ENCODE measurements at regions not wholly inside any gene's neighbourhood (a gene's known extent, or its start where the extent isn't known, plus 50 kb on each side); places are given as distances from the start of the nearest gene placed in this dataset.

DNA sequence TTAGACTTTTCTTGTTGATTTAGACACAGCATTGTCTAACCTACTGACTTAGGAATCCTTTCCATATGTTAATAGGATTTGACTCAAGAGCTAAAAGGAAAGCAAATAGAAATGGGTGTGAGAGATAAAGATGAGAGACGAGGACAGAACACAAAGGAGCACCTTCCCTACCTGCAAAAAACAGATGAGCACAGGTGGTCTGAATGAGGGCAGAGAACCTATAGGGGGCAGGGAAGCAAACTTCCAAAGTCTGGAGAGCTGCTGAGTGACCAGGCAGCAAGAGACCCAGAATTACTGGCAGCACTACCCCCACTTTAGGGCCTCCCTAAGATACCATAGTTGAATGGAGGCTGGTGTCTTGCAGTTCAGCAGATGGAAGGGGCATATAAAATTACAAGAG lies 98.1 kb upstream of the CTNNB1 start:
- 96% methylated on average over 1 of the region's 1 CpG for WGBS
- Histone ChIP-seq H3K4me1 (peaks cover 0 to 9% (median 0%) of the 10 kb centered on the region in 4 donors), H3K27me3 (no peaks in the 10 kb centered on the region), H3K9me3 (no peaks in the 10 kb centered on the region), H3K36me3 (no peaks in the 10 kb centered on the region), H3K27ac (replicated peaks in 1 of 4) (no peak overlapping the region), H3K4me3 (no peak overlapping the region)
- TF ChIP-seq POLR2A (IDR thresholded peaks at IDR 0.05; ENCODE audit: low read depth) (no peak), EP300 (IDR thresholded peaks at IDR 0.05) (no peak), POLR2AphosphoS5 (IDR thresholded peaks at IDR 0.05) (no peak), CTCF (IDR thresholded peaks at IDR 0.05) (no peak)
- no peak for DNase-seq (ENCODE audit: extremely low spot score)
- intact Hi-C loops (cut with DNase I) = no loop called here

GRCh38 chr3:41102053-41102556 lies 97.2 kb upstream of the CTNNB1 start:
- Histone ChIP-seq H3K9me3 (no peaks in the 10 kb centered on the region), H3K36me3 (no peaks in the 10 kb centered on the region), H3K27ac (replicated peaks in 1 of 4) (no peak overlapping the region), H3K4me3 (no peak overlapping the region), H3K4me1 (peaks cover 0 to 9% (median 0%) of the 10 kb centered on the region in 4 donors), H3K27me3 (no peaks in the 10 kb centered on the region)
- TF ChIP-seq EP300 (IDR thresholded peaks at IDR 0.05) = no peak
- TF ChIP-seq POLR2A (IDR thresholded peaks at IDR 0.05; ENCODE audit: low read depth) = no peak
- no peak for TF ChIP-seq POLR2AphosphoS5 (IDR thresholded peaks at IDR 0.05)
- WGBS = 93% methylated on average over 5 of the region's 5 CpGs
- intact Hi-C loops (cut with DNase I) = no loop called here
- DNase-seq (ENCODE audit: extremely low spot score) = no peak

DNA sequence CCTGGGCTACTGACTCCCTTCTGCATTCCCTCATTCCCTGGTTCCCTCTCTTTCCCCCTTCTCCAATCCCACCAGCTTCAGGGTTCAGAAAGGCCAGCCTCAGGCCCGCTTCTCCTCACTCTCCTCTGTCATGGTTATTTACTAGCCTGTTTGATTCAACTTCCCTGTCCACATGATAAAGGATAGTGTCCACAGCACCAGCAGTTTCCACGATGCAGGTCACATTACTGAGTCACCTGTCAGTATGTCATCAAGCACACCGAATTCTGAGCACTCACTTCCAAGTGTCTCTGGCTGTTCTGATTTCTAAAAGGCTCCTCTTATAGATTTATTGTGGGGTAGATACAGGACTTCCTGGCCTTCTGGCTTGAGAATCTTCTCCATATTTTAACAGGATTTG lies 96.6 kb upstream of the CTNNB1 start:
- no peaks in the 10 kb centered on the region for H3K27me3 ChIP-seq
- TF ChIP-seq POLR2A (IDR thresholded peaks at IDR 0.05; ENCODE audit: low read depth) (no peak), CTCF (IDR thresholded peaks at IDR 0.05) (no peak), EP300 (IDR thresholded peaks at IDR 0.05) (no peak)
- H3K27ac ChIP-seq (replicated peaks in 1 of 4) = no peak overlapping the region
- WGBS = 87% methylated on average over 3 of the region's 3 CpGs
- intact Hi-C loops (cut with DNase I) = no loop called here
- no peaks in the 10 kb centered on the region for H3K36me3 ChIP-seq
- peaks cover 0 to 9% (median 0%) of the 10 kb centered on the region in 4 donors for H3K4me1 ChIP-seq
- no peak overlapping the region for H3K4me3 ChIP-seq
- no peaks in the 10 kb centered on the region for H3K9me3 ChIP-seq
- no peak for DNase-seq (ENCODE audit: extremely low spot score)

DNA sequence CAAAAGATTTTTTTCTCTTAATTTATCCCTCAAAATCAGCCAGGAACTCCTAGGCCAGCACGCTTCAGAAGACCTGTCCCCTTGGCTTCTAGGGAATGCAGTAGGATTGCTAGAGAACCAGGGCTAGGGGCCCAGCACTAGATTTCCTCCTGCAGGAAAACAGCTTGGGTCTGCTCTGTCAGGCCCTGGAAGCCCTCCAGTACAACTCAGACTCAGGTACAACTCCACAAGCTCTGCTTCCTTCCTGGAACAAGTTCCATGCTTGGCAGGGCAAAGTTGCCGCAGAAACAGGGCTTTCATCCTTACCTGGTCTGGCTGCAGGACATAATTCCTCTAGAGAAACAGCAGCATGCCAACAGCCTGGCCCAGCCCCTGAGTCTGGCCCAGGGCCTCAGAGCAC lies 96.1 kb upstream of the CTNNB1 start:
- DNase-seq (ENCODE audit: extremely low spot score) = no peak
- intact Hi-C loops (cut with DNase I) = no loop called here
- no peak for TF ChIP-seq EP300 (IDR thresholded peaks at IDR 0.05)
- no peak for TF ChIP-seq CTCF (IDR thresholded peaks at IDR 0.05)
- TF ChIP-seq POLR2A (IDR thresholded peaks at IDR 0.05; ENCODE audit: low read depth) = no peak
- TF ChIP-seq POLR2AphosphoS5 (IDR thresholded peaks at IDR 0.05) = no peak
- Histone ChIP-seq H3K27ac (replicated peaks in 1 of 4) (no peak overlapping the region), H3K4me3 (no peak overlapping the region), H3K36me3 (no peaks in the 10 kb centered on the region), H3K9me3 (no peaks in the 10 kb centered on the region), H3K4me1 (peaks cover 0 to 9% (median 0%) of the 10 kb centered on the region in 4 donors), H3K27me3 (no peaks in the 10 kb centered on the region)
- WGBS = 92% methylated on average over 1 of the region's 2 CpGs

GRCh38 chr3:41104147-41104546 lies 95.2 kb upstream of the CTNNB1 start:
- H3K27ac ChIP-seq (replicated peaks in 1 of 4) = no peak overlapping the region
- intact Hi-C loops (cut with DNase I) = no loop called here
- 80% methylated on average over 3 of the region's 3 CpGs for WGBS
- H3K36me3 ChIP-seq = no peaks in the 10 kb centered on the region
- TF ChIP-seq EP300 (IDR thresholded peaks at IDR 0.05) = no peak
- TF ChIP-seq POLR2A (IDR thresholded peaks at IDR 0.05; ENCODE audit: low read depth) = no peak
- TF ChIP-seq POLR2AphosphoS5 (IDR thresholded peaks at IDR 0.05) = no peak
- no peak for TF ChIP-seq CTCF (IDR thresholded peaks at IDR 0.05)
- no peaks in the 10 kb centered on the region for H3K27me3 ChIP-seq
- H3K4me3 ChIP-seq = no peak overlapping the region
- no peaks in the 10 kb centered on the region for H3K9me3 ChIP-seq
- DNase-seq (ENCODE audit: extremely low spot score) = no peak
- peaks cover 0 to 9% (median 0%) of the 10 kb centered on the region in 4 donors for H3K4me1 ChIP-seq
